ENCODE measurements at regions not wholly inside any gene's neighbourhood (a gene's known extent, or its start where the extent isn't known, plus 50 kb on each side); places are given as distances from the start of the nearest gene placed in this dataset.

DNA sequence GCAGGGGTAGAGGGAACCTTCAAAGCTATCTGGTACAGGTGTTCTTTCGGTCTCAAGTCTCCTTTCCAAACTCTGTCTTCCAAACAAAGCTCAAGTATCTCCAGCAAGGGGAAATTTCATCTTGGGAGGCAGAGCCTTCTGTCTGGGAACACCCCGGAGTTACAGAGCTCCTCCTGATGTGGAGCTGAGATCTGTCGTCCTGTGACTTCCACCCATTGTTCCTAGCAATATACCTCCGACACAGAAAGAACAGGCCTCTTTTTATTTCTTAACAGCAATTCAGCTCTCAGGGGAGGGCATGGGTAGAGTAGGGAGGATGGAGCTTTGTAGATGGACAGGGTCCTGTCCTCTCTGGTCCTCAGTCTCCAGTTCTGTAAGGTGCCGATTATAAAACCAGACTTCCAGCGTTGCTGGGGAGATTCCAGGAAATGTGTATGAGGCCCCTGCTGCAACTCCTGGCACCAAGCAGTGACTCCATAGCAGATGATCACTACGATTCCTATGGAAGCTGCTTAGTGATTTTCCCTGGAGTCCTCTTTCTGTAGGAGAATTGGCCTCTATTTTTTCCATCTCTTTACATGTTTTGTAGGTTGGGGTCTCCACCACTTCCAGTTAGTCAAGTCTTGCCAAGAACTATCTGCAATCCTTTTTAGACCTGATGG is 56.0 kb upstream of the ARGLU1 start:
- DNase-seq: no peak

DNA sequence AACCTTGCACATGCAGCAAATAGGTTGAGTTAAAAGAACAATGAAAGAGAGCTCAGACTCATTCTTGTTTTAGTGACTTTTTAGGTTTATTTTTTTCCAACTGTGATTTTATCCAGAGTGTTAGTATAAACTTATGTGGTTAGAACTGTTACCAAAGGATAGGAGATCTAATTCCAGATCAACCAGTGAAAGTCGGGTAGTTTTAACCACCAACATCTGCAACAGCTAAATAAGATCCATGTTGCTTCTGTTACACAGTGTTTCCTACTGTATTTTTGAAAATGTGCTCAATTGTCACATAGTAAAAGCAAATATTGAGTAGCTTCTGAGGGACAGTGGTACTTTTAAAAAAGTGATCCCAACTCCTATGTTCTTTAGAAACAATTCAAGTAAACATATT is 53.9 kb upstream of the ARGLU1 start:
- DNase-seq: no peak

DNA sequence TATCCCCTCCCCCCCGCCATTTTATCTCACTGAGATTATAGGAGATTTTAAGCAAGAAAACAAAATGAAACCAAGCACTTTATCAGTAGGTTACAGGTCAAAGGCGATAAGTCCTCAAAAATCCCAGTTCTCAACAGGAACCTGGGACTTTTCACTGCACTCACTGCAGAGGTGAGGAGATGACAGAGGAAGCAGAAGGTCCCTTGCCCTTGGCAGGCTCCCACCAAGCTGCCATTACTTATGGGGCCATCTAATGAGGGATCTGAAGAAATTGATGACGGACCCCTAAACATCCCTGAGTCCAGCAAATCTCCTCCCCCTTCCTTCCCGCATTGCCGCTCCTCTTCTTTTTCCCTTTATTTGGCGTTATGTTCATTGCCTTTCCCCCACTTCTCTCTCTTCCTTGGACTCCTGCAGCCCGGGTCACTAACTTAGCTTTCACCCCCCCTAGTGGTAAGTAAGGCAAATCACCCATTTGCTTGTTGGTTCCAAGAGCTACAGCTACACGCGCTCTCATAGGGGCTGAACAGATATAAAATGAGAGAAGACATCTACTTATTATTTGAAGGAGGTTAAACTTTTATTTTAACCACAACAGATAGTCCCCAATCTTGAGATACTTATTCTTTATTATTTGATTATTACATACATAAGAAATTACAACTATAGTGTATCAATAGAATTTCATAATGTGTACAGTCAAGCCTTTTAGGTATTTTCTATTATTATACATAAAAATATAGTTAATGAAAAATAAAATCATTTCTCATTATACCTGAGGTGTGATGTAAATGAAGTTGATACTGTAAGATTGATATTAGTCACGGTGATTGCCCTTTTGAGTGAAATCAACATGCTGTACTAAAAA is 52.0 kb upstream of the ARGLU1 start:
- DNase-seq: peak; percentile 60
